DND-41 (cell line): ENCODE measurements at regions not wholly inside any gene's neighbourhood (a gene's known extent, or its start where the extent isn't known, plus 50 kb on each side); places are given as distances from the start of the nearest gene placed in this dataset.

Experiments
- CTCF ChIP-seq: IDR thresholded peaks from 2 replicates; pipeline ENCODE4 v1.5.1; 2012; ENCODE audit warnings: borderline replicate concordance, low read length, moderate library complexity, mild to moderate bottlenecking; ENCODE audit not compliant: poor library complexity, severe bottlenecking; ENCODE audit errors: extremely low read depth
- EZH2 ChIP-seq: IDR thresholded peaks from 3 replicates; pipeline ENCODE4 v1.6.1; 2012; ENCODE audit warnings: borderline replicate concordance, low read depth, mild to moderate bottlenecking, moderate library complexity, low read length, inconsistent platforms; ENCODE audit not compliant: severe bottlenecking

GRCh38 chrX:54695816-54696487 lies 102.1 kb downstream of the ITIH6 start:
- no peak for TF ChIP-seq CTCF
- no peak for TF ChIP-seq EZH2
